GM23248 (cell line): ENCODE measurements at regions not wholly inside any gene's neighbourhood (a gene's known extent, or its start where the extent isn't known, plus 50 kb on each side); places are given as distances from the start of the nearest gene placed in this dataset.

ENCODE experiments used
- DNase-seq: peaks from one replicate; pipeline ENCODE4 v3.0.0-alpha.2; 2015
- H2AFZ ChIP-seq: fragments of 200-600 bp; sonication (generic); 2 replicates; pipeline ENCODE4 v1.6.1; 2016; ENCODE audit warnings: antibody characterized with exemption
- H3F3A ChIP-seq: fragments of 200-600 bp; sonication (generic); 2 replicates; pipeline ENCODE4 v1.6.1; 2016; ENCODE audit warnings: mild to moderate bottlenecking, antibody characterized with exemption, mixed run types; ENCODE audit not compliant: insufficient read depth
- H3K27ac ChIP-seq: fragments of 200-600 bp; sonication (generic); 2 replicates; pipeline ENCODE4 v1.5.1; 2016; ENCODE audit warnings: mild to moderate bottlenecking
- H3K27me3 ChIP-seq: fragments of 200-600 bp; sonication (generic); replicated peaks from 2 replicates; pipeline ENCODE4 v1.6.1; 2016; ENCODE audit warnings: mild to moderate bottlenecking; ENCODE audit not compliant: insufficient read depth
- H3K36me3 ChIP-seq: fragments of 200-600 bp; sonication (generic); 2 replicates; pipeline ENCODE4 v1.6.1; 2016; ENCODE audit warnings: low read depth, mild to moderate bottlenecking
- H3K4me1 ChIP-seq: fragments of 200-600 bp; sonication (generic); 2 replicates; pipeline ENCODE4 v1.6.1; 2016; ENCODE audit warnings: mild to moderate bottlenecking; ENCODE audit not compliant: insufficient read depth
- H3K4me2 ChIP-seq: fragments of 200-600 bp; sonication (generic); one replicate; pipeline ENCODE4 v1.6.1; 2016; ENCODE audit warnings: mild to moderate bottlenecking; ENCODE audit not compliant: unreplicated experiment
- H3K4me3 ChIP-seq: fragments of 200-600 bp; sonication (generic); 2 replicates; pipeline ENCODE4 v1.5.1; 2016; ENCODE audit warnings: mild to moderate bottlenecking
- H3K79me2 ChIP-seq: fragments of 200-600 bp; sonication (generic); 2 replicates; pipeline ENCODE4 v1.6.1; 2016; ENCODE audit warnings: mild to moderate bottlenecking; ENCODE audit not compliant: insufficient read depth
- H3K9ac ChIP-seq: fragments of 200-600 bp; sonication (generic); 2 replicates; pipeline ENCODE4 v1.6.1; 2016; ENCODE audit warnings: mild to moderate bottlenecking
- H3K9me2 ChIP-seq: fragments of 200-600 bp; sonication (generic); 2 replicates; pipeline ENCODE4 v1.6.1; 2016; ENCODE audit warnings: mixed run types, mild to moderate bottlenecking, moderate library complexity; ENCODE audit not compliant: insufficient read depth
- H3K9me3 ChIP-seq: fragments of 200-600 bp; sonication (generic); one replicate; pipeline ENCODE4 v1.6.1; 2017; ENCODE audit warnings: low read depth
- H4K20me1 ChIP-seq: fragments of 200-600 bp; sonication (generic); 2 replicates; pipeline ENCODE4 v1.6.0; 2016; ENCODE audit not compliant: insufficient read depth
- EZH2 ChIP-seq: fragments of 200-600 bp; sonication (generic); IDR thresholded peaks from 2 replicates; pipeline ENCODE4 v1.6.1; 2018; ENCODE audit warnings: antibody characterized with exemption, mild to moderate bottlenecking; ENCODE audit not compliant: insufficient read depth, poor library complexity, severe bottlenecking
- EZH2phosphoT487 ChIP-seq: fragments of 200-600 bp; sonication (generic); IDR thresholded peaks from 2 replicates; pipeline ENCODE4 v1.6.1; 2018; ENCODE audit warnings: antibody characterized with exemption, moderate library complexity, mild to moderate bottlenecking, low read depth; ENCODE audit not compliant: insufficient read depth
- WGBS, 2 experiments: methylation state at CpG; one replicate each; pipeline ENCODE4 v1.1.6; 2015 to 2017; ENCODE audit warnings: low lambda C conversion rate in 2 of 2, low coverage in 1 of 2; ENCODE audit errors: missing lambda C conversion rate in 2 of 2; 5-methylcytosine and 5-hydroxymethylcytosine counted together
- in situ Hi-C: fragments of 300-500 bp; cut with MboI; formaldehyde crosslinking; loops from 2 replicates; pipeline ENCODE4 v1.15.0; 2020

- H3K9me2 ChIP-seq: no peaks in the 10 kb centered on the region
- no peak overlapping the region for H3K27ac ChIP-seq
- no peak overlapping the region for H3K4me3 ChIP-seq
- H3K36me3 ChIP-seq: no peaks in the 10 kb centered on the region
- no peaks in the 10 kb centered on the region for H3K9me3 ChIP-seq
- TF ChIP-seq EZH2 (no peak), EZH2phosphoT487 (no peak)
- H3K79me2 ChIP-seq: no peaks in the 10 kb centered on the region
- H3F3A ChIP-seq: no peaks in the 10 kb centered on the region
- 84 to 91% methylated on average over 4 of the region's 4 CpGs for WGBS, 2 experiments
- no peak for DNase-seq
- no peak overlapping the region for H2AFZ ChIP-seq
- H3K4me2 ChIP-seq: no peak overlapping the region
- no peaks in the 10 kb centered on the region for H3K27me3 ChIP-seq
- H3K4me1 ChIP-seq: no peaks in the 10 kb centered on the region
- H4K20me1 ChIP-seq: no peaks in the 10 kb centered on the region
- in situ Hi-C loops: no loop called here
- no peak overlapping the region for H3K9ac ChIP-seq
Measured at GRCh38 chr4:81625422-81626417, 154.0 kb upstream of the RASGEF1B start.

GRCh38 chr4:81623434-81623833 is 151.7 kb upstream of the RASGEF1B start:
- no peak for TF ChIP-seq EZH2phosphoT487
- TF ChIP-seq EZH2: no peak
- in situ Hi-C loops: no loop called here
- Histone ChIP-seq H3K79me2 (no peaks in the 10 kb centered on the region), H2AFZ (no peak overlapping the region), H3K27me3 (no peaks in the 10 kb centered on the region), H3F3A (no peaks in the 10 kb centered on the region), H3K9me2 (no peaks in the 10 kb centered on the region; the same call in 1 of the 2 replicates), H3K4me1 (no peaks in the 10 kb centered on the region), H3K4me2 (no peak overlapping the region), H4K20me1 (no peaks in the 10 kb centered on the region), H3K36me3 (no peaks in the 10 kb centered on the region), H3K4me3 (no peak overlapping the region), H3K9ac (no peak overlapping the region), H3K27ac (no peak overlapping the region), H3K9me3 (no peaks in the 10 kb centered on the region)
- WGBS, 2 experiments: 9 to 15% methylated on average over 2 of the region's 2 CpGs
- no peak for DNase-seq

GRCh38 chr4:81622474-81623184 is 150.9 kb upstream of the RASGEF1B start:
- no peak overlapping the region for H2AFZ ChIP-seq
- no peak overlapping the region for H3K9ac ChIP-seq
- H3K79me2 ChIP-seq: no peaks in the 10 kb centered on the region
- no peaks in the 10 kb centered on the region; the same call in 1 of the 2 replicates for H3K9me2 ChIP-seq
- no peaks in the 10 kb centered on the region for H4K20me1 ChIP-seq
- no peak overlapping the region for H3K4me3 ChIP-seq
- no peak for DNase-seq
- TF ChIP-seq EZH2: no peak
- no peak for TF ChIP-seq EZH2phosphoT487
- no peaks in the 10 kb centered on the region for H3K36me3 ChIP-seq
- no peaks in the 10 kb centered on the region for H3K4me1 ChIP-seq
- no peak overlapping the region for H3K4me2 ChIP-seq
- in situ Hi-C loops: no loop called here
- no peak overlapping the region for H3K27ac ChIP-seq
- no peaks in the 10 kb centered on the region for H3K9me3 ChIP-seq
- no peaks in the 10 kb centered on the region for H3K27me3 ChIP-seq
- H3F3A ChIP-seq: no peaks in the 10 kb centered on the region

- no peaks in the 10 kb centered on the region for H3K36me3 ChIP-seq
- H3K27ac ChIP-seq: no peak overlapping the region
- no peak overlapping the region for H3K4me2 ChIP-seq
- no peaks in the 10 kb centered on the region for H3K27me3 ChIP-seq
- H3K9ac ChIP-seq: no peak overlapping the region
- no peak for DNase-seq
- no peaks in the 10 kb centered on the region for H4K20me1 ChIP-seq
- H3F3A ChIP-seq: no peaks in the 10 kb centered on the region
- no peaks in the 10 kb centered on the region for H3K4me1 ChIP-seq
- in situ Hi-C loops: no loop called here
- TF ChIP-seq EZH2 (no peak), EZH2phosphoT487 (no peak)
- WGBS, 2 experiments: 62 to 63% methylated on average over 3 of the region's 3 CpGs
- H3K4me3 ChIP-seq: no peak overlapping the region
- H3K9me2 ChIP-seq: no peaks in the 10 kb centered on the region; the same call in 1 of the 2 replicates
- no peaks in the 10 kb centered on the region for H3K79me2 ChIP-seq
- H3K9me3 ChIP-seq: no peaks in the 10 kb centered on the region
- no peak overlapping the region for H2AFZ ChIP-seq
Measured at GRCh38 chr4:81622028-81622427, 150.3 kb upstream of the RASGEF1B start.
